Thyroid gland (tissue), 4 donors: ENCODE measurements at regions not wholly inside any gene's neighbourhood (a gene's known extent, or its start where the extent isn't known, plus 50 kb on each side); places are given as distances from the start of the nearest gene placed in this dataset.

Source experiments
- DNase-seq, 2 donors: peaks; one replicate each; pipeline ENCODE4 v3.0.0-alpha.2; 2019
- H3K27ac ChIP-seq, 3 donors: fragments of 200-600 bp; sonication (generic); 1 replicate in 2 of 3; 2 replicates in 1 of 3; pipeline ENCODE4 v1.5.1; 2016 to 2019; ENCODE audit warnings: mild to moderate bottlenecking in 1 of 3, moderate library complexity in 1 of 3
- H3K27me3 ChIP-seq: fragments of 200-600 bp; sonication (generic); one replicate; pipeline ENCODE4 v1.5.1; 2019
- H3K36me3 ChIP-seq, 2 donors: fragments of 200-600 bp; sonication (generic); one replicate each; pipeline ENCODE4 v1.5.1; 2016 to 2019
- H3K4me1 ChIP-seq, 2 donors: fragments of 200-600 bp; sonication (generic); one replicate each; pipeline ENCODE4 v1.5.1; 2017 to 2019
- H3K4me3 ChIP-seq, 3 donors: fragments of 200-600 bp; sonication (generic); replicated peaks in 1 of 3; 1 replicate in 2 of 3; 2 replicates in 1 of 3; pipeline ENCODE4 v1.5.1; 2016; ENCODE audit warnings: mild to moderate bottlenecking in 1 of 3
- H3K9me3 ChIP-seq: fragments of 200-600 bp; sonication (generic); one replicate; pipeline ENCODE4 v1.5.1; 2017
- POLR2A ChIP-seq, 2 donors: fragments of 450-650 bp; IDR thresholded peaks; one replicate each; pipeline ENCODE4 v1.6.1; 2017; ENCODE audit warnings: antibody characterized with exemption in 2 of 2, mild to moderate bottlenecking in 2 of 2, moderate library complexity in 1 of 2
- WGBS, 2 donors: methylation state at CpG; one replicate each; pipeline ENCODE4 v1.1.5; 2017; 5-methylcytosine and 5-hydroxymethylcytosine counted together
- intact Hi-C: fragments of 100-400 bp; cut with DNase I; formaldehyde crosslinking; loops from one replicate; pipeline ENCODE4 v1.15.1; 2023
- TF ChIP-seq, protein P1 (sequence below), 6 experiments: fragments of 200-600 bp in 3 of 6; fragments of 450-650 bp in 3 of 6; sonication (generic) in 3 of 6; IDR thresholded peaks; one replicate each; pipeline ENCODE4 v1.5.1; 2016 to 2019; ENCODE audit warnings: antibody characterized with exemption in 6 of 6, mild to moderate bottlenecking in 2 of 6, inconsistent platforms in 1 of 6, moderate library complexity in 1 of 6

DNA sequence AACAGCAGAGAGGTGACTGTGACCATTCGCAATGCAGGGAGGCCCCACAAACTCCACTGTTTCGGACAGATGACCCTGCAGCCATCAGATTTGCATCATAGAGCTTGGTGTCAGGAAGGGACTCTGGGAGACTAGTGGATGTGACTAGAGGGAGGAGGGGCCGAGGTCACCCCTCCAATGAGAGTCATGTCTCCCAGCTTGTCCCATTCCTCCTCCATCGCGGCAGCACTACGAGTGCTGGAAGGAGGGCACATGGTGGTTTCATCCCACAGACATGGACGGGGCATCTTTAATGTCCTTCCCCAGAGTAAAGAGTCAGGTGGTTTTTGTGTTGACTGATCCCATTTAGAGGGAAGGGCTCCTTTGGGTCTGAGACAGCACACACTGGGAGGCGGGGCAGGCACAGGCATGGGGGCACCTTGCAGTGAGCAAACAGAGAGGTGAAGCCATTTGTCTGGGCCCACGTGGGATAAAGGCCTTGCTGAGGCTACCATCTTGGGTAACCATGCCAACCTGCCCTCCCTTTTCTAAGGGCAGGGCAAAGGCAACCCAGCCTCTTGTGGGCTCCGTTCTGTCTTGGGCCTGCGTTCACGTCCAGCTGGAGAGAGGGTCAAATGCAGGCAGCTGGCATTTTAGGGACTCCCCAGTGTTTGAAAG lies 208.1 kb downstream of the ASB1 start:
- no peaks in the 10 kb centered on the region for H3K4me1 ChIP-seq
- H3K9me3 ChIP-seq, result no peaks in the 10 kb centered on the region
- no peak for TF ChIP-seq POLR2A (IDR thresholded peaks at IDR 0.05)
- TF ChIP-seq, protein P1, sequence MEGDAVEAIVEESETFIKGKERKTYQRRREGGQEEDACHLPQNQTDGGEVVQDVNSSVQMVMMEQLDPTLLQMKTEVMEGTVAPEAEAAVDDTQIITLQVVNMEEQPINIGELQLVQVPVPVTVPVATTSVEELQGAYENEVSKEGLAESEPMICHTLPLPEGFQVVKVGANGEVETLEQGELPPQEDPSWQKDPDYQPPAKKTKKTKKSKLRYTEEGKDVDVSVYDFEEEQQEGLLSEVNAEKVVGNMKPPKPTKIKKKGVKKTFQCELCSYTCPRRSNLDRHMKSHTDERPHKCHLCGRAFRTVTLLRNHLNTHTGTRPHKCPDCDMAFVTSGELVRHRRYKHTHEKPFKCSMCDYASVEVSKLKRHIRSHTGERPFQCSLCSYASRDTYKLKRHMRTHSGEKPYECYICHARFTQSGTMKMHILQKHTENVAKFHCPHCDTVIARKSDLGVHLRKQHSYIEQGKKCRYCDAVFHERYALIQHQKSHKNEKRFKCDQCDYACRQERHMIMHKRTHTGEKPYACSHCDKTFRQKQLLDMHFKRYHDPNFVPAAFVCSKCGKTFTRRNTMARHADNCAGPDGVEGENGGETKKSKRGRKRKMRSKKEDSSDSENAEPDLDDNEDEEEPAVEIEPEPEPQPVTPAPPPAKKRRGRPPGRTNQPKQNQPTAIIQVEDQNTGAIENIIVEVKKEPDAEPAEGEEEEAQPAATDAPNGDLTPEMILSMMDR (IDR thresholded peaks at IDR 0.05), result no peak
- H3K27me3 ChIP-seq, result no peaks in the 10 kb centered on the region
- no peak overlapping the region for H3K4me3 ChIP-seq
- no peak for DNase-seq
- no peak overlapping the region for H3K27ac ChIP-seq
- 82 to 87% methylated on average over 10 of the region's 12 CpGs for WGBS, 2 donors
- intact Hi-C loops, result no loop called here
- H3K36me3 ChIP-seq, result no peaks in the 10 kb centered on the region

DNA sequence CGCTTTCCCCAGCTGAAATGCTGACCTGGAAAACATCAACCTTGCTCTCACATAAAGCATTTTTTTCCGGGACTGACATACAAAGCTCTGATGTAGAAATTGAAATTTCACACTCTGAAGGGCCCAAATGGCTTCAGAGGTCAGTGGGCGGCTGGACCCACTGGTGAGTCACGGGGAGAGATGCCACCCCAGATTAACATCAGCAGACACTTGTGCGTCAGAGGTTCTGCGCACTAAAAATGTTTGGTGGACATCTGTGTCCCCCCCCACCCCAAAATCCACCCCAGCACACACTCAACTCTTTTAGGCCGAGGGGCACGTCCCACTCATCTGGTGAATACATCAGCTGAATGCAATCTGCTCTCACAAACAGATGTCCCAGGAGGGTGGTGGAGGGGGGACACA lies 208.9 kb downstream of the ASB1 start:
- intact Hi-C loops, result no loop called here
- Histone ChIP-seq H3K36me3 (no peaks in the 10 kb centered on the region), H3K4me3 (no peak overlapping the region), H3K27ac (no peak overlapping the region), H3K9me3 (no peaks in the 10 kb centered on the region), H3K4me1 (no peaks in the 10 kb centered on the region), H3K27me3 (no peaks in the 10 kb centered on the region)
- WGBS, 2 donors, result 74 to 91% methylated on average over 8 of the region's 8 CpGs
- DNase-seq, result no peak
- TF ChIP-seq, protein P1 (IDR thresholded peaks at IDR 0.05), result no peak
- no peak for TF ChIP-seq POLR2A (IDR thresholded peaks at IDR 0.05)

DNA sequence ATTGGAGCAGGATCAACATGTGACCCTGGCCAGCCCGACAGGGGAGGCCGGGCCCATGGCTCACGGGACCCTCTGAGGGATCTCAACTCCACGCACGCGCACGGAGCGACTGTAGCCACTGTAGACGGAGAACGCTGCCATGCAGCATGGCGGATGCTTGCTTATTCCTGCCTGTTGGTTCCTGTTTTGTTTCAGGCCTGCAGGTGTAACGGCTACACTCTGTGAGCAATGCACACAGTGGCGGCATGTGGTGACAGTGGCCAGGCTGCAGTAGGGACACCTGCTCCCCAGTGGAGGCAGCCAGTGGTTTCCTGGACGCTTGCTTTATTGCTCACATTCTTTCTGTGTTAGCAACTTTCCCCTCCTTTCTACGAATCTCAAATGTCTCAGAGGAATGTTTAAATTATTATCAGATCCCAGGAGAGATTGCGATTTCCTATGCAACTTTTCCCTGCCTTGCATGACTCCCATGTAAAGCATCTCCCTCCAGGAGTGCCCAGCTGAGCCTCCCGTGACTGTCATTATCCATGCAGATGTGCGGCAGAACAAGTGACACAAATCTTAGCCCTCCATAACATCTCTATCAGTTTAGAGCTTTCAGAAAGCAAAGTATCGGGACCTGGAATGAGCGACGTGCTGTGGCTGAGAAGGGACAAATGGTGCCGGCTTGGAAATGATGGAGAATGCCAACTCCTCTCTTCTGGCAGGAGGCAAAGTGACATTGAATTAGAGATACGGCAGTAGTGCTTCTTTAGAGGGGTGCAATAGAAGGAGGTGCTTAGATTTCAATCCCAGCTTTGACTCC lies 209.7 kb downstream of the ASB1 start:
- no peaks in the 10 kb centered on the region for H3K9me3 ChIP-seq
- 84 to 86% methylated on average over 23 of the region's 23 CpGs for WGBS, 2 donors
- DNase-seq, result no peak
- intact Hi-C loops, result no loop called here
- H3K4me1 ChIP-seq, result no peaks in the 10 kb centered on the region
- H3K27me3 ChIP-seq, result no peaks in the 10 kb centered on the region
- no peaks in the 10 kb centered on the region for H3K36me3 ChIP-seq
- TF ChIP-seq, protein P1 (IDR thresholded peaks at IDR 0.05), result no peak
- no peak for TF ChIP-seq POLR2A (IDR thresholded peaks at IDR 0.05)
- H3K4me3 ChIP-seq, result no peak overlapping the region
- H3K27ac ChIP-seq, result no peak overlapping the region

DNA sequence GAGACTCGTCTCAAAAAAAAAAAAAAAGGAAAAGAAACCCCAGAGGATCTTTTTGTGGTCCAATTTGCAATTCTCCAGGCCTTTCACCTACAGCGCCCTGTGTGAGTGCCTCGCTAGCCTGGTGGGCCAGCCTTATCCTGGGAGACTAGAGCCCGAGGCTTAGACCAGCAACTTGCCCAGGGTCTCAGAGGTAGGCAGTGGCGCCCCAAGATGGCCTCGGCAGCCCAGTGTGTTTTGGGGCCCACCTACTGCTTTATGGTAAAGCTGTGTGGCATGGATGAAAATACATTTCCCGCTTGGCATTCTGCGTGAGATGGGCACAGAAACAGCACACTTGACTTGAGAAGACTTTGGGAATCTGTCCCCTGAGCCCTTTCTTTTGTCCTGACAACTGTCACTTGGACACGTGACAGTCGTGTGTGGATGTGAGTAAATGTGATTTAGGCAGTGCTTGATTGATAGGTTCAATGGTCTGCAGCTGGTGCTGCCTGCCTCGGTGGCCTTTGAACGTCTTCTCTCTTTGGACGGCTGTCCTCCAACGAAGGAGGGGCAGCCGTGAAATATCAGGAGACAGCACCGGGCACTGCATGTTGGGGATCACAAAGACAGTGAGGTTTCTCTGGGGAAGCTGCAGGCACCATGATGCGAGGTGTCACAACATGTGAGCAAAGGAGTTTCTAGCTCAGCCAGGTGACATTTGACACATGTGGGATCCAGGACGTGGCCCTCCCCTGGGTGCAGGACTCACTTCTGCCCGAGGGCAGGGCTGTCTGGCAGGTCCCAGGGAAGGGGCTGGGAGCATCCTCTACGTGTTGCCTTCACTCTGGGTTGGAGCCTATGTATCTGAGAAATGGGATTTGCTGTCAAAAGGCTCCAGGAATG lies 209.5 kb upstream of the TWIST2 start:
- no peaks in the 10 kb centered on the region for H3K36me3 ChIP-seq
- DNase-seq, result no peak
- no peaks in the 10 kb centered on the region for H3K9me3 ChIP-seq
- H3K27ac ChIP-seq, result no peak overlapping the region
- 80 to 86% methylated on average over 17 to 19 of the region's 20 CpGs for WGBS, 2 donors
- H3K4me3 ChIP-seq, result no peak overlapping the region
- intact Hi-C loops, result no loop called here
- no peaks in the 10 kb centered on the region for H3K4me1 ChIP-seq
- TF ChIP-seq, protein P1 (IDR thresholded peaks at IDR 0.05), result no peak
- no peak for TF ChIP-seq POLR2A (IDR thresholded peaks at IDR 0.05)
- no peaks in the 10 kb centered on the region for H3K27me3 ChIP-seq
